Stimulated activated CD4-positive, alpha-beta T cell treated with anti-CD3 and anti-CD28 coated beads, Interleukin-1b, Interleukin-23, amount 100 ng/mL, for 4 hours (primary cell): ENCODE measurements at regions not wholly inside any gene's neighbourhood (a gene's known extent, or its start where the extent isn't known, plus 50 kb on each side); places are given as distances from the start of the nearest gene placed in this dataset.

Experiments used
- DNase-seq, 2 donors: peaks; one replicate each; pipeline ENCODE4 v3.0.0-alpha.2; 2020; ENCODE audit warnings: low read depth in 2 of 2

- no peak for DNase-seq
Measured at GRCh38 chr2:62447411-62447810, 58.6 kb downstream of the TMEM17 start.

DNA sequence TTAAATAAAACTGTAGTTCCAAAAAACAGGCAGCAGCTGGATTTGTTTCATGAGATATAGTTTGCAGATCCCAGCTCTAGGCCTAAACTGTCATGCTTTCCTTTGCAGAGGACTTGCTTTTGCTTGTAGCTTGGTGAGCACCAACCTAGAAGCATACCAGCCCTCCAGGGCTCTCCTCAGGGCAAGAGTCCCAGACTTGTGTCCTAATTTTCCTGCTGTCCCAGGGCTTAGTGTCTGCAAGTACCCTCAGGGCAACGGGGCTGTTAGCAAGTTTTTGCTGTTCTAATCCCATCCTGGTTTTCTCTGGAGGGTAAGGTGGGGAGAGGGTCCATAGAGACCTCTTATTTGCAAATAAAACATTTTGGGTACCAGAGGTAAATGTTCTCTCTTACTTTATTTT is 59.5 kb downstream of the TMEM17 start:
- DNase-seq: no peak

- DNase-seq: no peak
Measured at GRCh38 chr2:62443886-62444285, 62.1 kb downstream of the TMEM17 start.

DNA sequence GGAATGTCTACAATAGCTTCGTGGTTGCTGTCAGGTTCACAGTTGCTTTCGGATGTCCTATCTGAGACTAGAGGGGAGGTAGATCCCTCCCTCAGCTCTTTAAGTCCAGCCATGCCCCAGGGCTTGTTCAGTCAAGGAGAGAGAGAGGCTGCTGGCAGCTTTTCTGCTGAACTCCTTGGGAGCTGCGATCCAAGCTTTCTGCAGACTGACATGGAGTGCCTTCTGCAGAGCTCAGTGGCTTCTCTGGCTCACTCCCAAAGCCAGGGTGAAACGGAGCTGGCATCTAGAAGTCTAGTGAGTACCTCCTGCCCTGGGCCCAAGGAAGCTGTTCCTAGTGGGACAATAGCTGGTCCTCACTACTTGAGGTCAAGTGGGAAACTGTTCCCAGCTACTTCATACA is 62.5 kb downstream of the TMEM17 start:
- DNase-seq: no peak

GRCh38 chr2:62441824-62442223 is 64.2 kb downstream of the TMEM17 start:
- no peak for DNase-seq

GRCh38 chr2:62441421-62441820 is 64.6 kb downstream of the TMEM17 start:
- DNase-seq: no peak

GRCh38 chr2:62440281-62440946 is 65.6 kb downstream of the TMEM17 start:
- DNase-seq: no peak

DNA sequence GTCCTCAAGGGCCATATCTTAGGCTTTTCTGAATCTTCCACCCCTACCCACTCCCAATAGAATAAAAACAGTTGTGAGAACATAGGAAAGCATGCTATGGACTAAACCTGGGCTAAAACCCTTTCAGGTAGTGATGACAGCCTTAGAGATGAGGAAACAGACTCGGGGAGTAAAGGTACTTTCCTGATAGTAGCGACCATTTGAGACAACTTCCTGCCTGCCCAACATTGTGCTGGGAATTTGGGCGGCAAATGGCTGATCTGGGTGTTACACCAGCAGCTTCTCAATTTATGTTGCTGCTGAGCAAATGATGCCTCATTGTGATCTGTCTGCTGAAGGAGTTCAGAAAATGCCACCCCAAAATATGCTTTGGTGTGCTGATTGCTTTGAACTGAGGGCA is 66.6 kb downstream of the TMEM17 start:
- no peak for DNase-seq

- DNase-seq: no peak
Measured at GRCh38 chr2:62437785-62438184, 68.2 kb downstream of the TMEM17 start.

DNA sequence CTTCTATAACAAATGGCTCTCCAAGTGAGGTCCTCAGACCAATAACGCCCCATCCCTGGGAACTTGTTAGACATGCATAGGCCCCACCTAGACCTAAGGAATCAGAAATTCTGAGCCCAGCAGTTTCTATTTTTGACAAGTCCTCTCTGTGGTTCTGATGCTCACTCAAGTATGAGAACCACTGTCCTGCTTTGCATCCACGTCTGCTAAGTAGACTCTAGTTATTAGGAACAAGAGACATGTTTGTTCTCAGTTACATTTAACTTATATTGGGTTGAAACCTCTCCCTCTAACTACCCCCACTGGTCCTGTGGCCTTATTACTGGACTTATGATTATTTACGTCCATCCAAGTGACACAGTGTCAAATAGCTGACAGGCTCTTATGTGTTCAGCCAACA is 70.3 kb downstream of the TMEM17 start:
- no peak for DNase-seq

DNA sequence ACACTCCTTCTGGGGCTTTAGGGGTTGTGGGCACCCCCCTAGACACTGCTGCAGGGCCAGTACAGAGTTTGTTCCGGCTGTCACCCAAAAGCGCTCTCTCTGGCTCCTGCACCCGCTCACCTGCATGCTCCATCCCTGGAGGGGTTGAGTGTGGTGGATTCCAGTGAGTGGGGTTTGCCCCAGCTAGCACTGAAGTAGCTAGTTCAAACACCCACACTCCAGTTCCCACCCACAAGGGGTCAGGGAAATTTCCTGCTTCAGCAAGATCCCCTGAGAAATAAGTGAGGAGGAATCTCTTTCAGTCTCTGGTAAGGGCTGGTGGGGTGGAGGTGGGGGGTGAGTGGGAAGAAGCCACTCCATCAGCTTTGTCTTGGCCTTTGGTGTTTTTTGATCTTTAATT is 73.6 kb downstream of the TMEM17 start:
- DNase-seq: no peak

- no peak for DNase-seq
Measured at GRCh38 chr2:62431512-62431911, 74.5 kb downstream of the TMEM17 start.

DNA sequence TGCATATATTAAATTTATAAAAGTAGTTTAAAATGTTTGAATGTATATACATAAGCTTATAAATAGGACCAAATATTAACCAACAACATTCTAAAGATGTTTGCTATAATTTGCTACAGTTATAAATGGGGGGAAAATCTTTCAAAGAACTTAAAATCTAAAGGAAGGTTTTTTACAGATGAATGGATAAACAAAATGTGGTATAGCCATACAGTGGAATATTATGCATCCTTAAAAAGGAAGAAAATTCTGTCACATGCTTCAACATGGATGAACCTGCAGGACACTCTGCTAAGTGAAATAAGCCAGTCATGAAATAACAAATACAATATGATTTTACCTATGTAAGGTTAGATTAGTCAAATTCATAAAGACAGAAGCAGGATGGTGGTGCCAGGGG is 75.8 kb downstream of the TMEM17 start:
- DNase-seq: no peak

DNA sequence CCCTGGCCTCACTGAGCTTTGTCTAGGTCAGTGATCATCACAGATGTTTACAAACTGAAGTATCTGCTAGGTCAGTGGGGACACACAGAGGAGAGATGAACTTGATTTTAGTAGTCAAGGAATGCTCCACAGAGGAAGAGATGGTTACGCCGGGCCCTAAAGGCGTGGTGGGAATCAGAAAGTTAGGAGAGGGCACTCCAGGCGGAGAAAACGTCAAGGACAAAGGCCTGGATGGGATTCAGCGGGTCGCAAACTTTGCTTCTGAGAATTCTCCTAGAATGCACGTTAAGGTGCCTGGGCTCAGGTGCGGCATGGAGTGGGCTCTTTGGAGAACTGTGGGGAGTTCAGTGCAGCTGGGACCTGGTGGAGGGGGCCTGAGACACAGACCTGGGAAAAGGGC is 78.8 kb downstream of the TMEM17 start:
- DNase-seq: no peak

- DNase-seq: no peak
Measured at GRCh38 chr2:62426154-62426912, 79.7 kb downstream of the TMEM17 start.

- DNase-seq: no peak
Measured at GRCh38 chr2:62425684-62426083, 80.3 kb downstream of the TMEM17 start.

DNA sequence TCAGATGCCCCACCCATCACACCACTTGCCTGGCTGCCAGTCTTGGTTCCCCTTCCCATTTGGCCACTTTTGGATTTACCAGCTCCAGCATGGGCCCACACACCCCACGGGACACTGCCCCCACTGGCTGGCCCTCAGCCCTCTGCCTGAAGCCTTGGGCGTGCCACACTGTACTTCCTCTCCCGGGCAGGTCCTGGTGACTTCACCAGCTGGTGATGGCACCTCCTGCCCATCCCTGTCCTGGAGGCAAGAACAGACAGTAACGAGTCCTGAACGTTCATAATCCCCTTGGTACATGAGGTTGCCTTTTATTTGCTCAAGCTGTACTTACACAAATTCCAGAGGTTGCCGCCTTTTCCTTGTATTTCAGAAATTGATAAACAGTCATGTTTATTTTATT is 81.1 kb downstream of the TMEM17 start:
- no peak for DNase-seq

DNA sequence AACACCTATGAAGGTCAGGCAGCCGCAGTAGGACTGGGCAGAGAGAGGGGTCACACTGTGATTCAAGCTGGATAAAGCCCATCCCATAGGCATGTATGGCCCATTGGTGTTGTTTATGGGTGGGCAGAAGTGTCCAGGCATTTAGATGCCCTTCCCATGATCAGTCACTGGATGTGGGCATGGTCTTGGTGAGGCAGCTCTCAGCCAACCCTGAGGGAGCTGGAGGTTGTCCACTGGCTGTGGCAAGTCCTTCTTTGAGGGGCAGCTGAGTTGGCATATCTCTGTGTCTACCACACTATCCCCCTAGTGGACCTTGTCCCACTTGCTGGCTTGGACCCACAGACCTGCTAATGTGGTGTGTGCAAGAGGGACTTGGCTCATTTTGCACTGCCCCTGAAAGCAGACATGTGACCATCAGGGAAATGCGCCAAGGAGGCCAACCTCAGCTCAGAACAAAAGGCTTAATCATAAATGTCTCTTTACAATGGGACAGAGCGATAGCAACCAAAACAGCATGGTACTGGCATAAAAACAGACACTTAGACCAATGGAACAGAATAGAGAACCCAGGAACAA is 82.0 kb downstream of the TMEM17 start:
- DNase-seq: no peak

GRCh38 chr2:62423235-62423634 is 82.8 kb downstream of the TMEM17 start:
- no peak for DNase-seq

DNA sequence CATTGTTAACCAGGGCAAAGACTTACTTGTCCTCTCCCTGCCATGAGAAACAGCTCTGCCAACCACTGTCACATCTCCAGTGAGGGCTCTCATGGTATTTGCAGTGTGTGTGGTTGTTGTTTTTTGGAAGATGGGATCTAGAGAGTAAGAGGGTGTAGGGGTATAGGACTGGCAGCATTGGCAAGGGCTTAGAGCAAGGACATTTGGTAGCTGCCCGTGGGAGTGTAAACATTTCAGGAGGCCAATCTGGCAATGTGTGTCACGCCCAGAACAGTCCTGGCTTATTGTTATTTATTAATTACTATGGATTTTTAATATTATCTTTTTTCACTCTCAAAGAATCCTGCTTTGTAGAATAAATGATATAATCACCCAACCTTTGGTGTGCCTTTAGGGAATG is 90.5 kb downstream of the TMEM17 start:
- DNase-seq: no peak

- no peak for DNase-seq
Measured at GRCh38 chr2:62415019-62415431, 91.0 kb downstream of the TMEM17 start.

DNA sequence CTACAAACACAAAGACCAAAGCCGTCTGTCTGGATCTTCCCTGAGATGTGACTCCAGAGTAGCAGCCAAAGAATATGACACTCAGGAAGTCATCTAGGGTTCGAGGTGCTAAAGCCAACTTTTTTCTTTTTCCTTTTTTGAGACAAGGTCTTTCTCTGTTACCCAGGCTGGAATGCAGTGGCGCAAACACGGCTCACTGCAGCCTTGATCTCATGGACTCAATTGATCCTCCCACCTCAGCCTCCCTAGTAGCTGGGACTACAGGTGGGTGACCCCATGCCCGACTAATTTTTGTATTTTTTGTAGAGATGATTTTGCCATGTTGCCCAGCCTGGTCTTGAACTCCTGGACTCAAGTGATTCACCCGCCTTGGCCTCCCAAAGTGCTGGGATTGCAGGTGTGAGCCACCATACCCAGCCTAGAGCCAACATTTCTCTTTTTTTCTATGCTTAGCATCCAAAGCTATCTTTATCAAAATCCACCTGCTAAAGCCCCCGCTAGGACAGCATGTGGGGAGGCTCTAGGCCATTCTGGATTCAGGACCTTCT is 92.8 kb downstream of the TMEM17 start:
- no peak for DNase-seq

DNA sequence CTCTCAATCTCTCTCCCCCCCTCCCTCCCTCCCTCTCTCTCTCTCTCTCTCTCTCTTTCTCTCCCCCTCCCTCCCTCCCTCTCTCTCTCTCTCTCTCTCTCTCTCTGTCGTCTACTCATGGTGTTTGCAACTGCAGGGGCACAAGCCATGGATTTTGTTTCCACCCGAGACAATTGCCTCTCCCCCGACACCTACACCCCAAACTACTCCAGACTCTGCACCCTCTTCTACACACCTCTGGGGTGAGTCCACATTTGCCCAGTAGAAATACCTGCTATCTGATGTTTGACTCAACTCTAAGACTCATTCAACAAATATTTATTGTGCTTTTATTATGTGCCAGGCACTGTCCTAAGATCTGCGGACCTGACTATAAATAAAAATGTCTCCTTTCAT is 93.7 kb downstream of the TMEM17 start:
- DNase-seq: no peak
